HEK293T (cell line): ENCODE measurements at regions not wholly inside any gene's neighbourhood (a gene's known extent, or its start where the extent isn't known, plus 50 kb on each side); places are given as distances from the start of the nearest gene placed in this dataset.
A peak's percentile ranks its signal among the peaks of the same experiment; 100 is the strongest.
"Not testable (repeated sequence)": the region's sequence is repeated elsewhere in the genome, so short reads cannot be mapped to it uniquely, and the experiment has no call there.

ENCODE experiments used
- CTCF ChIA-PET: fragments of 350-600 bp; formaldehyde crosslinking; extraction: SDS; loops from one replicate; lab custom pipeline; 2021; ENCODE audit warnings: antibody characterized with exemption, inconsistent platforms; lab: Yijun Ruan, JAX
- POLR2A ChIA-PET: fragments of 350-600 bp; formaldehyde crosslinking; extraction: SDS; loops from one replicate; lab custom pipeline; 2020; ENCODE audit warnings: antibody characterized with exemption, inconsistent platforms; lab: Yijun Ruan, JAX
- DNase-seq: peaks from one replicate; pipeline ENCODE4 v3.0.0; 2012; ENCODE audit warnings: mixed read lengths; ENCODE audit errors: extremely low spot score
- L3MBTL2 ChIP-seq: fragments of 450-650 bp; conservative IDR thresholded peaks from 2 replicates; pipeline ENCODE4 v1.6.1; 2016; ENCODE audit warnings: mild to moderate bottlenecking

DNA sequence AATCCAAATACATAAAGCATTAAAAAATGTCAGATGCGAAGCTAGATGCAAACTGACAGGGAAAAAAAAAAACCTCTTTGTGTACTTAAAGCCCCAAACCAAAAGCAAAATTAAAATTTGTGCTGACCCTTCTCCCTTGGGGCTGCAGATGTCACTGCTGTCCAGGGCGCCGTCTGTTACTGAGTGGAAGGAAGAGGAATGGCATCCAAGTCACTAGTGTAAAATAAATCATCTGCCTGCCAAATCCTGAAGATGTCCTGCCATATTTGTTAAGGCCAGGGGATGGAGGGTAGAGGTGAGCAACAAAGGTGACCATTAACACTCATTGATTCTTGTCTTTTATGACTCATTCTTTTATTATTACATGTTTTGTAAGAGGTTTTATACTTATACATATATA, 126.6 kb upstream of the ERV3-1 start:
- DNase-seq, CTCF ChIA-PET, POLR2A ChIA-PET: not testable (repeated sequence)

DNA sequence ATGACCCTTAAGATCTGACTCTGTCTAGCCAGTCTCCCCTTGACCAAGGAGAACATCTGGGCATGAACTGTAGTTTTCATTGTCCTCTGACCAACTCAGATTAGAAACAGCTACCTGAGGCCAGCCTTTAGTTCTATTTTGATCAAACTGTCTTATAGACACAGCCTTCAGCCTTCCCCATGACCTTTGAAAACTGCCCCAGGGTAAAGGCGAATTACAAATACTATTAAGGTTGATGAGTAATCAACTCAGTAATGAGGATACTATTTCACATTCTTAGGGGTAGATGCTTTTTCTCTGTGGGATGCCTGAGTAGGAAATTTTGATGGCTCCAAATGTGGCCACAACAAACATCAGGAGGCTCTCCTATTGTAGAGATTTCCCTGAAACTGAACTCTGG, 125.8 kb upstream of the ERV3-1 start:
- POLR2A ChIA-PET, CTCF ChIA-PET, DNase-seq: not testable (repeated sequence)

DNA sequence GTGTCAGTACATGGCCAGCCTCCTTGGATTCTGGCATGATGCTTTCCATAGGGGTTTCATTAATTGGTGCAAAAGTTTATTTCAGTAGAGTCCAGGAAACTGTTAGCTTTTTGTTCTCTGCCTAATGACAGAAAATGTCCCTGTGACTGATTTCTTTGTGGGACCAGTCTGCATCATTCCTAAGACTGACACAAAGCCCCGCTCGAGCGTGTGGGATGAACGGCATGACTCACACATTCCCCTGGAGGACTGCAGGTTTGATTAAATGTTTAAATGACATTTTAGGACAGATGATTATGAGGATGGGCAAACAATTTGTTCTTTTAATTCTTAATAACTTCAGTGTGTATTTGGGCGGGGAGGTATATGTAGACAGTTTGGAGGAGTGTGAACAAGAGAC, 120.9 kb upstream of the ERV3-1 start:
- POLR2A ChIA-PET, CTCF ChIA-PET, DNase-seq: not testable (repeated sequence)

- DNase-seq, CTCF ChIA-PET, POLR2A ChIA-PET: not testable (repeated sequence)
These were observed 118.1 kb upstream of the ERV3-1 start for GRCh38 chr7:65124600-65124999.

GRCh38 chr7:65105650-65106203, 99.2 kb upstream of the ERV3-1 start:
- CTCF ChIA-PET, DNase-seq, POLR2A ChIA-PET: not testable (repeated sequence)

- DNase-seq, CTCF ChIA-PET, POLR2A ChIA-PET: not testable (repeated sequence)
These were observed 94.0 kb upstream of the ERV3-1 start for GRCh38 chr7:65100499-65100898.

DNA sequence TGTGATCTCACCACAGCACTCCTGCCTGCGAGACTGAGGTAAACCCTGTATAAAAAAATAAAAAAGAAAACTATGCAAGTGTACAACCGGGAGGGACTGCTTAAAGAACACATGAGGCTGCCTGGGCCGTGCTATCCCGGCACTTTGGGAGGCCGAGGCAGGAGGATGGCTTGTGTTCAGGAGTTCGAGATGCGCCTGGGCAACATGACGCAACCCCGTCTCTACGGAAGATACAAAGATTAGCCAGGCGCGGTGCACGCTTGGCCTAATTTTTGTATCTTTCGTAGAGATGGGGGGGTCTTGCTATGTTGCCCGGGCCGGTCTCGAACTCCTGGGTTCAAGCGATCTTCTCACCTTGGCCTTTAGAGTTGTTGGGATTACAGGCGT, 75.2 kb upstream of the ERV3-1 start:
- DNase-seq, CTCF ChIA-PET: not testable (repeated sequence)

GRCh38 chr7:65080799-65081668, 74.5 kb upstream of the ERV3-1 start:
- POLR2A ChIA-PET, CTCF ChIA-PET: not testable (repeated sequence)
- TF ChIP-seq L3MBTL2, result peak; percentile 42
- DNase-seq, result peak; percentile 70

More for the DNA sequence above, 75.2 kb upstream of the ERV3-1 start:
- POLR2A ChIA-PET, result not testable (repeated sequence)

DNA sequence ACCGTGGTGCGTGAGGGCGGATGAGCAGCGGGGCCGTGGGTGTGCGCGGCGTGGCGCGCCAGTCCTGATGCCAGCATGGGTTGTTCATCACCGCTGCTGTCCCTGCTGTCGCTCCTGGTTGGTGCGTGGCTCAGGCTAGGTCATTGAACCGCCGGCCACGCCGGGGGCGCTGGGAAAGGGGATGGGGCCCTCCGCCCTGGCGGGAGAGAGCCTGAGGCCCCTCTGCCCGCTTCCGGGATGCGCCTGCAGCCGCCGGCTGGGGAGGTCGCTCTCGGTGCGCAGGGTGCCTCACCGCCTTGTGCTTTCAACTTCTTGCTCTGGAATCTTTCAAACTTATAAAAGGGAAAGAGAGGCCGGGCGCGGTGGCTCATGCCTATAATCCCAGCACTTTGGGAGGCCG, 68.5 kb upstream of the ERV3-1 start:
- POLR2A ChIA-PET, CTCF ChIA-PET, DNase-seq: not testable (repeated sequence)

DNA sequence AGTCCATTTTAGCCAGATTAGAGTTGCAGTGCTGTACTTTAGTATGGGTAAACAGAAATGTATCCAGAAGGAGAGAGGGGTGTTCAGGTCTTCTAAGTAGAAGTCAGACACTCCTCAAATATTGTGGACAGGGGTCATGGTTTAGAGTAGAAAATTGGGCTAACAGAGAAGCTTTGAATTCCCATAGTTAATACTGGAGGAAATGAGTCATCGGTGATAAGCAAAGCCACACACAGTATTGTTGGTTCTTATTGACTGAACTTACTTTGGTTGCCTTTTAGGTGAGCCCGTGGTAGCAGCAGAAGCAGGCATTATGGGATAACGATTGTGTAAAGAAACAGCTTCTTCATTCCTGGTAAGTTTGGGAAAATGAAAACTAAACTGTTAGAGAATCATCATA, 66.7 kb upstream of the ERV3-1 start:
- DNase-seq, POLR2A ChIA-PET, CTCF ChIA-PET: not testable (repeated sequence)

GRCh38 chr7:65071854-65072431, 65.5 kb upstream of the ERV3-1 start:
- POLR2A ChIA-PET, CTCF ChIA-PET, DNase-seq: not testable (repeated sequence)

DNA sequence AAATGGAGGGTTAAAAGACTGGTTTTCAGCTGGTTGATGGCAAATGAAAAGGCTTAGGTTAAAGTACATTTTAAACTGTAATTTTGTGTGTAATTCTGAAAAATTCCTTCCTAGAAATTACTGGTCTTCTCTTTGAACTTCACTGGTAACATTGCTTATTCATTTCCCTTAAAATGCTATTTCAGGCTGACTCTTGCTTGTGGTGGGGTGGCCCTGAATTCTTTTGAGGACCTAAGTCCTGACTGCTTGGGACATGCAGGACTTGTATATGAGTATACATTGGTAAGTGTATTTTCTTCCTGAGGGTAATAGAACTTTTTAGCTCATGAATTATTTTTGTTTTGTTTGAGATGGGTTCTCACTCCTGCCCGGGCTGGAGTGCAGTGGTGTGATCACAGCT, 63.0 kb upstream of the ERV3-1 start:
- POLR2A ChIA-PET, CTCF ChIA-PET, DNase-seq: not testable (repeated sequence)

DNA sequence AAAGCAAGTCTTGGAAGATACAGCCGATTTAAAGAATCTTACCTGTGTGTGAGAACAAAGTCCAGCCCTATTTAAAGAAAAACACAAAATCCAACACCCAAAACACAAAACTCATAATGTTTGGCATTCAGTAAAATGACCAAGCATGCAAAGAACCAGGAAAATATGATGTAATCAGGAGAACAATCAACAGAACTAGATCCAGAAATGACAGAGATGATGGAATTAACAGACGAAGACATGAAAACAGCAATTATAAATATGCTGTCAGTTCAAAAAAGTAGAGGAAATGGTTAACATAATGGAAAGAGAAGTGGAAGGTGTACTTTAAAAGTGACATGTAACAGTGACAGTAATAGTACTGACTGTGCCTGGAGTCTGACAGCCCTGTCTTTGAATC, 56.1 kb upstream of the ERV3-1 start:
- POLR2A ChIA-PET, DNase-seq, CTCF ChIA-PET: not testable (repeated sequence)

GRCh38 chr7:65059247-65059646, 52.8 kb upstream of the ERV3-1 start:
- POLR2A ChIA-PET, CTCF ChIA-PET, DNase-seq: not testable (repeated sequence)
